ENCODE measurements at regions not wholly inside any gene's neighbourhood (a gene's known extent, or its start where the extent isn't known, plus 50 kb on each side); places are given as distances from the start of the nearest gene placed in this dataset.

DNA sequence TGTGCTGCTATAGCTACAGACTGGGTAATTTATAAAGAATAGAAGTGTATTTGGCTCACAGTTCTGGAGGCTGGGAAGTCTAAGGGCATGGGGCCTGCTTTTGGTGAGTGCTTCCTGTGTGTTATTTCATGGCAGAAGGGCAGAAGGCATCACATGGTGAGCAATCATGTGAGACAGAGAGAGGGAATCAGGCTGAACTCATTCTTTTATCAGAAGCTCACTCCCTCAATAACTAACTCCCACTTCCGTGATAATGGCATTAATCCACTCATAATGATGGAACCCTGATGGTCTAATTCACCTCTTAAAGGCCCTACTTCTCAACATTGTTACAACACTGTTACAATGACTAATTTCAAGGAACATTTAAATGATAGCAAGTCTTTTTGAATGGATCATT, 129.4 kb downstream of the FAT4 start:
- DNase-seq = no peak

DNA sequence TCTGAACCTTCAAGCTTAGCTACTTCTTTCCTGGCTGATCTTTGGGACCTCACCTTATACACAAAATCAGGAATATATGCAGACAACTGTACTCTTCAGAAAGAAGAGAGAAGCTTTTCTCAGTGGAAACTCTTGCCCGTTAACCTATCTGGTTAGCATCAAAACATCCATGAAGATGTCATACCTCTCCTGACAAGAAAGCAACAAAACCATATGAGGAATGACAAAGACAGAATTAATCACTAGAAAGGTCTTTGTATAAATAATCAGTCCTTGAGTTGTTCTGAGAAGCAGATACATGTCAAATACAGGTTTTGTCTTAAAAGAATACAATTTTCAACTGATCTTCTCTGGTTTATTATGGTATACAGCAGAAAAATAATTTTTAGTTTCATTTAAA, 130.8 kb downstream of the FAT4 start:
- DNase-seq = no peak

DNA sequence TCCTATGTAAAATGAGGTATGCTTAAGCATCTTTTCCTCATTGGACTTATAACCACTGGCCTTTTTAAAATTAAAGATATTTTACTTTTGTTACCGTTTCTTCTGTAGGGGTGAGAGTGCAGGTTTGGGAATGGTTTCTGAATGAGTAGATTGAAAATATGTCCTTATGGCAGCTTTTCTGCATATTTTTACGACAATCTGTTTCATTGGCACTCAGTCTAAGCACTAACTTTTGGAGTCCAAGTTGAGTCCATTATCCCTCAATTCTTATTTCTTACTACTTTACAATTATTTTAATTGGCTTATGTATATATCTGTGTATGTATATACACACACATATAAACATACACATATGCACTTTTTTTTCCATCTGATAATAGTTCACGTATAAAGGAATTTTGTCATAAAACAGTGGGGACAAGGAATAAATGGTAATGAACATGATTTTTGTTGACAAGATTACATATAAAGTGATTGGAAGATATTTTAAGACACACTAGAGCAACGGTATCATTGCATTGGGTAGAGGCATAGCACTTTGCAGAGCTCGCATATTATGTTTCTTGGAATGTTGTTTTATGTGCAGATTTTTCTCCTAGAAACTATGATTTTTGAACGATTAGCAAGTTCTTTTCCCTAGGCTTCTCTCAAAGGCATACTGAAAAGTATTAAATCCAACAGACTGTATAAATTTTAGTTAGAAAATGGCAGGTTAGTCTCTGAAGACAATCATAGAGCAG, 133.0 kb downstream of the FAT4 start:
- DNase-seq = no peak

DNA sequence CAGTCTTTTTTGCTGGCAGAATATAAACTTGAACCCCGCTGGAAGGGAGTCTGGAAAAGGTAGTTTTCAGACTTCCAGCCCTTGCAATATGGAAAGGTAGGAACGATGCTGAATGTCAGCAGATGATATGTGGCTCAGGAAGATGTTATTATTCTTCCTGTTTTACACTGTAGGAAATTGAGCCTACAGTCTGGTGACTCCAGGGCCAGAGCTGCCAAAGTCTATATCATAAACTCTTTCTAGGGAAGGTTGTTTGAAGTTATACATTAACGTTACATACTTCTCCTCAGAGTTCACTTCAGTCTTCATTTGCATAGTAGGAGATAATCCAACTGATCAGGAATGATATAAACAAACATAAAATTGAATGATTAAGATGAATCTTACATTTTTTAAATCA, 141.3 kb downstream of the FAT4 start:
- DNase-seq = no peak

DNA sequence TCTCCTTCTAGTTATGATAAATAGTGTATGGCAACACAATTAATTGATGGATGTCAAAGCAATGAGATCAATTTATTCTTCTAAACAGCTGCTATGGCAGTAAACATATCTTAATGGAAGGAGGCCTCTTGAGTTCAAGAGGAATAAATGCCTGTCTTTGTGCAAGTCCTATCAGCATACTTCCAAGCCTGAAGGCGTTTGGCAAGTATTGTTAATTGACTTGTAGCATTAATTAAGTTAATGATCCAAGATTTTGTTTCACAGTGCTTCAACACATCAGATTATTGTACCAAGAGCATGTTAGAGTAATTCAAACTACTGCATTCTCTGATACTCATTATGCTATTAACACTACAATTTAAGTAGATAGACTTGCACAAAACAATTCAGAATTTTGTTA, 144.8 kb downstream of the FAT4 start:
- DNase-seq = no peak

DNA sequence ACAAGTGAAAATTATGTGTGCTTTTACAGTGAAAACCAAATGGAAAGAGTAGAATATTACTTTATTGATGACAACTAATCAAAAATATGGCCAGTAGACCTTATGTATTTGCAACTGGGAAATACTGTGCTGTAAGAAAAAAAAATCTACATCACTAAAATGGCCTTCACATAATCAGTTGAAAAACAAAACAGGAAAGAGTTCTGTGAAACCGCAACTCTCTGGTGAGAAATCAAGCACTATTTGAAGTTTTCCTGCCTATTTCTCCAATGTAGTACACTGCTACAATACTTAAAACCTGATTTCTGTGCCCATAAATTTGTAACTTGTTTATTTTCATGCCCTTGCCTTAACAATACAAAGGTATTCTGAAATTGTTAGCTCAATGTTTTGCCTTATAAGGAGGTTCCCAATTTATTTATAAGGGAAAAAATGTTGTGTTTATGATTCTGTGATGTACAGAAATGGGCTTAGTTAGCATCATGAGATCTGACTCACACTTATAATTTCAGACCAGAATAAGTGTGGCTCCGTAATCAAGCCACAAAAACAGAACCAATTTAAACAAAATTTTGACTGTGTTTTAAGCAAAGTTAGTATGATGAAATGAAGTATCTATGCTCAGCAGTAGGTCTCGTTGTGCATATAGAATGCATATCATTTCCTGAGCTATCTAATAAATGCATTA, 147.1 kb downstream of the FAT4 start:
- DNase-seq = no peak

DNA sequence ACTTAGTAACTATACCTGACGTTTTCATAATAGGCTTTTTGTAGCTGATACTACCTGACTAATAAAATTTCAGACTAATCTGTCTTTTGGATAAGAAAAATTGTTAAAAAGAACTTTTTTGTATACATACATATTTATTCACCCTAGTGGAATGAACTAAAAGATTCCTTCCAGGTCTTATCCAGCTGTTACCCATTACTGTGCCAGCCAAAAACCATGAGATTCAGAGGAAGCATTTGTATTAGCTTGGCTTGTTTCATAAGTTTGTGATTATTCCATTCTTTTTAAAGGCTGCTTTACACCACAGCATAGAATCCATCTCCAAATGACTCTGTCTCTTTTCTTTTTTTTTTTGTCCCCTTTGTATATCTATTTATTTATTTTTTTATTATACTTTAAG, 149.4 kb downstream of the FAT4 start:
- no peak for DNase-seq

DNA sequence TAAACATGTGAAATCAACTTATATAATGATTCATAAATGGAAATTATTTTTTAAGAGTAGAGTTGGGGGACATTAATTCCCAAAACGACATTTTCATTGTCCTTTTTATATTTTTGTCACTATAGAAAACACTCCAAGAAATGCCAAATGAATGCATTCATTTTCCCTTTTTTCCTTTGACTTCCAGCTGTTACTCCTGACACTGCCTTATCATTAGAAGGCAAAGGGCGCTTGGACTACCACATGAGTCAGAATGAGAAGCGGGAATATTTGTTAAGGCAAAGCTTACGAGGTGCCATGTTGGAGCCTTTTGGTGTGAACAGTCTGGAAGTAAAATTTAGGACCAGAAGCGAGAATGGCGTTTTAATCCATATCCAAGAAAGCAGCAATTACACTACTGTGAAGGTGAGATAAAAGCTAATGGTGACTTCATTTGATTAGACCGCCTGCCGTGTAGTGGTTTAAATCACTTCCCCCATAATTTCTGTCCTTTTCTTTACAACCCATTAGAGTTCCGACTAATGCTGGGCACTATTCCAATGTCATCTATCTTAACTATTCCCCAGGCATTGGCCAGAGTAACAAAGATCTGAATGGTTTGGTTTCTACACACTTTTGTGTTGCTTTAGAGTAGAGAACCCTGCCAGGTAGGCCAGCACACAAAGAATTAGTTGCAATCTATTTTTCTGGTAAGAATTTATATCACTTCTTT, 166.7 kb downstream of the FAT4 start:
- DNase-seq = peak; percentile 82

DNA sequence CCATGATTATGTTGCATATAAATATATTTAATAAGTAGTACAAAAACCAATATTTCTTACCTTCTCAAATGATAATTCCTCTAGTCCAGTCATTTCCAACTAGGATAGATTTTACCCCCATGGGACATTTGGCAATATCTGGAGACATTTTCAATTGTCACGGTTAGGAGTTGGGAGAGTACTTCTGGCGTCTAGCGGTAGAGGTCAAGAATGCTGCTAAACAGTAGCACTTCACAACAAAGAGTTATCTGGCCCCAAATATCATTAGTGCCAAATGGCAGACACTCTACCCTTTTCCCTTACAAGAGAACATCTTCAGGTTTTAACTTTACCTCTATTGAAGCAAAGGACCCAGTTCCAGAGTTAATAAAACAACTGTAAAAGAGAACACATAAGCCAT, 168.1 kb downstream of the FAT4 start:
- DNase-seq = no peak

DNA sequence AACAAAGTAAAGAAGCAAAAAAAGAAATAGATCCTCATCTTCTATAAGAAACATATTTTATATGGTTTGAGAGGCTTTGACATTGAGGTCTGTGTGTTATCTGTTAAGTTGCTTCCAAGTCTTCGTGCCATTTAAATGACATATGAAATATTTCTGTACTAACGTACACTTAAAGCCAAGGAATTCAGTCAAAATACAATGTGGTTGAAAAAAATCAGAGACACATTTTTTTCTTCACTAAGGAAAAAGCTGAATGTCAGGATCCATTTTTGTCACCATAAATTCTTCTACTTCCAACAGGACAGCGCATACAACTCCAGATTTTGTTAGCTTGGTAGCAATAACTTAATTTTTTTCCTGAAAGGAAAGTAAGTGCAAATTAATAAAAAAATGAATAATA, 168.5 kb downstream of the FAT4 start:
- DNase-seq = no peak

DNA sequence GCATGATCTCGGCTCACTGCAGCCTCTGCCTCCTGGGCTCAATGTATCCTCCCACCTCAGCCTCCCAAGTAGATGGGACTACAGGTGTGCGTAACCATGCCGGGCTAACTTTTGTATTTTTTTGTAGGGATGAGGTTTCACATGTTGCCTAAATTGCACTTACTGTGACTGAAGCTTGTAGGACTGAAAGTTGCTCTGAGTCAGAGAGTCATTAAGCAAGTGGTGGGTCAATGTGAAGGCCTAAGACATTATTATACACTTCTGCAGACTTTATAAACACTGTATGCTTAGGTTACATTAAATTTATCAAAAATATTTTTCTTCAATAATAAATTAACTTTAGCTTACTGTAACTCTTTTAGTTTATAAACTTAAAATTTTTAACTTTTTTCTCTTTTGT, 170.2 kb downstream of the FAT4 start:
- no peak for DNase-seq

DNA sequence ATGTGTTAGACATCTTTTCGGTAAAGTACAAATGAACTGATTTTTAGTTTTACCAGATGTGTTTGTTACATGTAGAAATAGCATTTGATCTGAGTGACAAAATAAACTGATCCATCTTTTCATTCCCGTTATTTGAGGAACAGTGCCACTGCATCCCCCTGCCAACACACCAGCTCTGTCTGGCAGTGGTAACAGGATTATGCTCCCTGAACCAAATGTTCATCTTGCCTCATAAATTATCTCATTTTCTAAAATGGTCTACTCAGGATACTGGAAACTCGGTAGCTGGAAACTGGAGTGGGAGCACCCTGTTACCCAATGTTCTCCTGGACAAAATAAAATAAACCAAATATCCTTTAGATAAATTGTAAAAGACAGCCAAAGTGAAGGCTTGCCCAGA, 171.6 kb downstream of the FAT4 start:
- no peak for DNase-seq

DNA sequence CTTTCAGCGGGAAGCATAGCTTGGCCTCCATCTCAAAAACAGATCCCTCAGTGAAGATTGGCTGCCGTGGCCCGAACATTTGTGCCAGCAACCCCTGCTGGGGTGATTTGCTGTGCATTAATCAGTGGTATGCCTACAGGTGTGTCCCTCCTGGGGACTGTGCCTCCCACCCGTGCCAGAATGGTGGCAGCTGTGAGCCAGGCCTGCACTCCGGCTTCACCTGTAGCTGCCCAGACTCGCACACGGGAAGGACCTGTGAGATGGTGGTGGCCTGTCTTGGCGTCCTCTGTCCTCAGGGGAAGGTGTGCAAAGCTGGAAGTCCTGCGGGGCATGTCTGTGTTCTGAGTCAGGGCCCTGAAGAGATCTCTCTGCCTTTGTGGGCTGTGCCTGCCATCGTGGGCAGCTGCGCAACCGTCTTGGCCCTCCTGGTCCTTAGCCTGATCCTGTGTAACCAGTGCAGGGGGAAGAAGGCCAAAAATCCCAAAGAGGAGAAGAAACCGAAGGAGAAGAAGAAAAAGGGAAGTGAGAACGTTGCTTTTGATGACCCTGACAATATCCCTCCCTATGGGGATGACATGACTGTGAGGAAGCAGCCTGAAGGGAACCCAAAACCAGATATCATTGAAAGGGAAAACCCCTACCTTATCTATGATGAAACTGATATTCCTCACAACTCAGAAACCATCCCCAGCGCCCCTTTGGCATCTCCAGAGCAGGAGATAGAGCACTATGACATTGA, 175.4 kb downstream of the FAT4 start:
- DNase-seq = no peak

DNA sequence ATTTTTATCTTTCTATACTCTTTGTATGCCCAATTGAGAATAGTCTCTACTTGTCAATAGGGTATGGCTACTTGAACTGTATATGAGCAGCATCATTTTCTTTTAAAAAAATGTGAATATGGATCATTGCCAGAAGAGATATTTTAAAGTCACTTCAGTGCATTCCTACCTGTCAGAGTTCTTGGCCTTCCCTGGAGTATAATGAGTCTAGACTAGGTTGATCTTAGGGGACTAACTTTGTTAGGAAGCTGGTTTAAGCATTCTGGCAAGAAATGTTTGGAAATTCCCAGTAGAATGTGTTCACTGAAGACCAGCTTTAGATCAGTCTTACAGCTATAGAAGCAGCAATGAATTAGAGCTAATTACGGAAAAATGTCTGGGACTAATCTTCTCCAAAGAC, 178.2 kb downstream of the FAT4 start:
- DNase-seq = no peak

DNA sequence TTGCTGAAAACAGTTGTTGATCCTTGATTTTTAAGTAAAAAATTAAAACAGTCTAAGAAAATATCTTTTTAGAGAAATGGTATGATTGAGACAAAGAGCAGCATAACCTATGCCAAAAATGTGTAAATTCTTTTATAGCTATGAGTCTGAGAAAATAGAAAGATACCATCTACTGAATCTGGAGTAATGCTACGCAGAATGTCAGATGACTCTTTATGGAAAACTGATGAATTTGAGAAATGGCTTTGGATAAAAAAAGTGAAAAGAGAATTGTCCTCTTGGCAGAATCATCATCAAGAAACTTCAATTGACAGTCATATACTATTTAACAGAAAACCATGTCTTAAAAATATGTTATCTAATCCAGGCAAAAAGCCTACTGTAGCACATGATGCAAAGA, 183.1 kb downstream of the FAT4 start:
- DNase-seq = no peak

DNA sequence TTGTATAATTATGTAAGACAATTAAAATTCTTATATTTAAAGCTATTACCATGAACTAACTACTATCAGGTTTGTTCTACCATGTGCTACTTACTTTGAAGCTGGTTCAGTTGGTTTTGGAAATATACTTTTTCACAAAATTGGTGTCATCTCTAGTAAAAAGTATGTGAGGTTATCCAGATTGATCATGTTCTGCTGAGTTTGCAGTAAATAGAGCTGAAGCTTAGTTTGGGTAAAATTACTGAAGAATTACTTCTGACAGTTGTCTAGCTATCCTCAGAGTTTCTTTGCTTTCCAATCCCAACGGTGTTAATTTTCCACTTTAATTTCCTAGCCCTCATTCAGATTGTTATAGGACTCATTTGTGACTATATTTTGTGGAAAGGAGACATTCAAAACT, 184.2 kb downstream of the FAT4 start:
- DNase-seq = no peak

DNA sequence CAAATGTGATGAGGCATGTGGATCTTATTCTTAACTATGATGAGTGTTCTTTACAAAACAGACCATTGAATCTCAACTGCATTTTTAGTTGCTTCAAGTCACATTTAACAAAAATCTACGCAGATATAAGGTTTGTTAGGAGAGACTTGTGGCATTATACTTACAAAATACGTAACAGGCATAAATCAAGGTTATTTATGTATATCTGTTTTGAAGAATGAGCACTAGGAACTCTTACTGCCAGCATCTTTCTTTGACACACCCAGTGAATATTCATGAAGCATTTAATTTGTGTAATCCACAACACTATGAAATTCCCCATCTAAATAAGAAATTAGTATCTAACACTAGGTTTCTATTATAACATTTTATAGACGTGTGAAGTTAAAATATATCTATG, 186.3 kb downstream of the FAT4 start:
- no peak for DNase-seq

DNA sequence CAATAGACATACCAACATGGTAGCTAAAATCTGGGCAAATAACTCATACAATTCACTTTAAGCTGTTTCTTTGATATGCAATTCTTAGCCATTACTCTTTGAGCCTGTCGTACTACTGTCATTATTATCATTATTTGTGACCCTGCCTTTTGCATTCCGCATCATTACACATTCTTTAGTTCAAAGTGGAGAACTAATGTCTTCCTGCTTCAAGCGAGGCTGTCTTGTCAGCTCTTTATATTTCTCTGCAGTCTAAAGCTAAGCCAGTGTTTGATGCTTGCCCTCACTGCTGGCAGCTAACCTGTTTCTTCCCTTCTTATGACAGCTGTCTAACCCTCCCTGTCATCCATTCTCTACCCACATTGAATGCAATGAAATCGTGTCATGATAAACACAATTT, 186.8 kb downstream of the FAT4 start:
- no peak for DNase-seq

DNA sequence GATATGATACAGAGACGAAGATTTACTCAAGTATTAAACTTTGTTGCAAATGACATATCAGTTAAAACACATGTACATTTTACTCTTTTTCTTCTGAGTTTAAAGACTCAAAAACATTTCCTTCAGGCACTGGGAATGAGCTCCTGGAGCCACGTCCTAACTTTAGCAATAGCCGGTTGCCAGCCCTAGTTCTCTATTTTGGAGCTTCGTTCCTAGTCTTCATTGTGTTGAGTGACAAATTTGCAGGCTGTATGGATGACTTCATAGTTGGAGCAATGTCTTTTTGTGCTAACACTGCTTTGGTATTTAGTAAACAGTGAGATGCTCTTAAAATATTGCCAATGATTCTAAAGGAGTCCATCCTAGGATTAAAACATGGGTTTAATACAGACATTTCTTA, 190.9 kb downstream of the FAT4 start:
- no peak for DNase-seq

DNA sequence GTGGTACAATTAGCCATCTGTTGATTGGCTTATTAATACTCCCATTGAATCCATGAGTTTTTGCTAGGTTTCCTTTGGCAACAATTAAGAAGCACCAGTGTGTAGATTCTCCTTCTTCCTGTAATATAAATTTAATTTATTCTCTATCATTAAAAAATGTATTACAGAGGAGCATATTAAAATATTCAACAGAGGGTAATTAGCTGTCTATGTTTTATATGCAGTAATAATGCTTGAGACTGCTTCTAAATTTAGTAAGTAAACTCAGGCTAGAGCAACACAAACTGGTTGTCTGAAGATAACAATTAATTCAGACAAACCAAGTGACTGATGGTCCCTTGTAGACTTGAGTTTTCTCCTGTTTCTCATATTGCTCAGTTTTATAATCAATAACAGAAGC, 192.4 kb downstream of the FAT4 start:
- no peak for DNase-seq

DNA sequence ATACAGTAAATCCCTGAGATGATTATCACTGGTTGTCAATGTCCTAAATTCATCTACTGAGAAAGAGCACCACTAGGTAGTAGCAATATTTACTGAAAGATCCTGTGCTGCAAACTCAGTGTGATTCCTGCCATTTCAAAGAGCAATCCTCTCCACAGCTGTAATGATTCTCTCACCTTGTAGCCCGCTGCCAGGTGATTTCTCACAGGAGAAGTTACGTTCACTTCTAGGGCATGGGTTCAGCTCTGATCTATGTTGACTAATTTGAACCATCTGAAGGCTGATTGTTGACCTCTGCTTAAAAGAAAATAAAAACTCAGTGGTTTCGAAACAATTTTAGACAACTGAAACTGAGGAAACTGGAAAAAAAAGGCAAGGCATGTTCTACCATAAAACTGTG, 197.0 kb downstream of the FAT4 start:
- DNase-seq = no peak

DNA sequence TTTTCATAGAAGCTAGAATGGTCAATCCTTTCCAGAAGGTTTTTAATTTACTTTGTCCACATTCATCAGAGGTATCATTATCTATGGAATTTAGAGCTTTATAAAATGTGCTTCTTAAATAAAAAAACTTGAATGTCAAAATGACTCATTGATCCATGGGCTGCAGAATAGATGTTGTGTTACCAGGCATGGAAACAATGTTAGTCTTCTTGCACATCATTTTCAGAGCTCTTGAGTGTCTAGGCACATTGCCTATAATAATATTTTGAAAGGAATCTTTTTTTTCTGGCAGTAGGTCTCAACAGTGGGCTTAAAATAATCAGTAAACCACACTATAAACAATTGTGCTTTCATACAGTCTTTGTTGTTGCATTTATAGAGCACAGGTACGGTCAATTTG, 200.3 kb downstream of the FAT4 start:
- DNase-seq = no peak

DNA sequence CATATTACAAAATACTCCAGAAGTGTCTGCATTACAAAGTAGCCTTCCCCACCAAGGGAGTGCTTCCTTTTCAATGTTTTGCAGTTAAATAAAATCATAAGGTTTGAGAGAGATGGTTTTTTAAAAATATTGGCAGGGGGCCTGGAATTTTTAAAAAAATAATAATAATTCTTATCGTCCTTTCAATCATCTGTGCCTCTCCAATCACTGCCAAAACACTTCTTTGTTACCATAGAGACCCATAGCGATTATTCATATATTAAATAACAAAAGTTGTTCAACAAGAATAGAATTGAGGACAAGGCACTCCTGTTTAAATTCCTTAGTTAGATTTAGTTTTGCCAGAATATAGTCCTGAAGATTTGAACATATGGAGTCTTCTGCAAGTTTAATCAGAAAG, 203.1 kb downstream of the FAT4 start:
- no peak for DNase-seq

DNA sequence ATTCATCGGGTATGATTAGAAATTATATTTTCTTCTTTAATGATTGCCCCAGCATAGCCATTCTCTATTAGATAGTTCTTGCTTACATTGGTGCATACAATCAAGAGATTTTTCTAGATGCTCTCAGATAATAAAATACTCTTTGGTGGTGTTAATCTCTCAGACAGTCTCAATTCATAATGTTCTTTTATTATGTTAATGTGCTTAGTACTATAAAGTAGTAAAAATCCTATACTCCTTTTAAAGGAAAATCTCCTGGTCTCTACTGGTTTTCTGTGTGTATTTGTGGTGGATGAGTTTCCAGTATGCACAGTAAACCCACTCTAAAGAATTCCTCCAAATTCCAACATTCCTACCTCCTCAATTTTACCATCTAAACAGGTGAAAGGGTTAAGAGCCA, 203.5 kb downstream of the FAT4 start:
- DNase-seq = no peak

All from NCI-H146 (cell line).